SU-DHL-6 (cell line): ENCODE measurements at regions not wholly inside any gene's neighbourhood (a gene's known extent, or its start where the extent isn't known, plus 50 kb on each side); places are given as distances from the start of the nearest gene placed in this dataset.

ENCODE experiments used
- EZH2phosphoT487 ChIP-seq: fragments of 200-600 bp; sonication (generic), shearing (Covaris generic); conservative IDR thresholded peaks from 2 replicates; pipeline ENCODE4 v1.6.1; 2018; ENCODE audit warnings: mild to moderate bottlenecking, antibody characterized with exemption, low read length, moderate library complexity, mixed read lengths
- TF ChIP-seq, protein P1 (sequence below): fragments of 200-600 bp; sonication (generic); IDR thresholded peaks from one replicate; pipeline ENCODE4 v1.5.1; 2017; ENCODE audit warnings: antibody characterized with exemption, mild to moderate bottlenecking, low read length, moderate library complexity; ENCODE audit not compliant: insufficient read depth, poor library complexity, severe bottlenecking

DNA sequence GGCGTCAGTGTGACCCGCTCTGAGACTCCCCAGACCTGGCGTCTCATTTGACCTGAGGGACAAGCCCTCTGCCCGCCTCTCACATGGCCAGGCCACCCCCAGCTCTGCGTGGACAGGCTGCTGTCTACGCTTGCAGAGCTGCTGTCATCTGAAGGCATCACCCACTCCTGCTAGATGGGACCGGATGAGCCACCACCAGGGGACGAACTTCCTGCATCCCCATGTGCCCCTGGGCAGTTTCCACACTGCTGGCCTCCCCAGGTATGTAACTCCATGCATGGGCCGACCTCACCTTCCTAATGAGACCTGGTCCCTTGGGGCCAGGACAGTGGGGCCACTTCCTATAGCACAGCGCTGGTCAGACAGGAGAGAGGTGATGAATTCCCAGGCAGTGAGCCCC, 121.5 kb downstream of the PSMG1 start:
- TF ChIP-seq, protein P1, sequence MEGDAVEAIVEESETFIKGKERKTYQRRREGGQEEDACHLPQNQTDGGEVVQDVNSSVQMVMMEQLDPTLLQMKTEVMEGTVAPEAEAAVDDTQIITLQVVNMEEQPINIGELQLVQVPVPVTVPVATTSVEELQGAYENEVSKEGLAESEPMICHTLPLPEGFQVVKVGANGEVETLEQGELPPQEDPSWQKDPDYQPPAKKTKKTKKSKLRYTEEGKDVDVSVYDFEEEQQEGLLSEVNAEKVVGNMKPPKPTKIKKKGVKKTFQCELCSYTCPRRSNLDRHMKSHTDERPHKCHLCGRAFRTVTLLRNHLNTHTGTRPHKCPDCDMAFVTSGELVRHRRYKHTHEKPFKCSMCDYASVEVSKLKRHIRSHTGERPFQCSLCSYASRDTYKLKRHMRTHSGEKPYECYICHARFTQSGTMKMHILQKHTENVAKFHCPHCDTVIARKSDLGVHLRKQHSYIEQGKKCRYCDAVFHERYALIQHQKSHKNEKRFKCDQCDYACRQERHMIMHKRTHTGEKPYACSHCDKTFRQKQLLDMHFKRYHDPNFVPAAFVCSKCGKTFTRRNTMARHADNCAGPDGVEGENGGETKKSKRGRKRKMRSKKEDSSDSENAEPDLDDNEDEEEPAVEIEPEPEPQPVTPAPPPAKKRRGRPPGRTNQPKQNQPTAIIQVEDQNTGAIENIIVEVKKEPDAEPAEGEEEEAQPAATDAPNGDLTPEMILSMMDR = no peak
- no peak for TF ChIP-seq EZH2phosphoT487
